ENCODE measurements at regions not wholly inside any gene's neighbourhood (a gene's known extent, or its start where the extent isn't known, plus 50 kb on each side); places are given as distances from the start of the nearest gene placed in this dataset.

DNA sequence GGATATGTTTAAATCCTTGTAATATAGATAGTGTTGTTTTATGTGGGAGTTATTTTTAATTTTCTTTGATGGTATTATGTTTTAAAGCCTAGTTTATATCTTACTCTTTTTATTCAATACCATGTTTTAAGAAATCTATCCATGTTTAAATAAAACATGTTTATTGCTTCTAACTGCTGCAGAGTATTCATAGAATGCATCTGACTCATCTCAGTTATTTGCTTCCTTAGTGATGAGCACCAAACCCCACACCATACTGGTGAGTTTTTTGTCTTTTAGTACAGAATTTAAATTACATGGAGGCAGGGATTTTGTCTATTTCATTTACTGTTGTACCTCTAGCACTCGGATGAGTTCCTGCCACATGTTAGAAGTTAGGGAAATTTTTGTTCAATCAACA lies 209.2 kb downstream of the NSUN3 start:
- Histone ChIP-seq H3K27me3 (no peaks in the 10 kb centered on the region), H3K4me1 (no peaks in the 10 kb centered on the region), H3K27ac (no peak overlapping the region), H3K36me3 (no peaks in the 10 kb centered on the region), H3K4me3 (no peak overlapping the region), H3K9me3 (no peaks in the 10 kb centered on the region)
- intact Hi-C loops (cut with DNase I; ENCODE audit: low total_unique reads), result no loop called here
- no peak for DNase-seq
- TF ChIP-seq POLR2A (IDR thresholded peaks at IDR 0.05), result no peak
- TF ChIP-seq, protein P1, sequence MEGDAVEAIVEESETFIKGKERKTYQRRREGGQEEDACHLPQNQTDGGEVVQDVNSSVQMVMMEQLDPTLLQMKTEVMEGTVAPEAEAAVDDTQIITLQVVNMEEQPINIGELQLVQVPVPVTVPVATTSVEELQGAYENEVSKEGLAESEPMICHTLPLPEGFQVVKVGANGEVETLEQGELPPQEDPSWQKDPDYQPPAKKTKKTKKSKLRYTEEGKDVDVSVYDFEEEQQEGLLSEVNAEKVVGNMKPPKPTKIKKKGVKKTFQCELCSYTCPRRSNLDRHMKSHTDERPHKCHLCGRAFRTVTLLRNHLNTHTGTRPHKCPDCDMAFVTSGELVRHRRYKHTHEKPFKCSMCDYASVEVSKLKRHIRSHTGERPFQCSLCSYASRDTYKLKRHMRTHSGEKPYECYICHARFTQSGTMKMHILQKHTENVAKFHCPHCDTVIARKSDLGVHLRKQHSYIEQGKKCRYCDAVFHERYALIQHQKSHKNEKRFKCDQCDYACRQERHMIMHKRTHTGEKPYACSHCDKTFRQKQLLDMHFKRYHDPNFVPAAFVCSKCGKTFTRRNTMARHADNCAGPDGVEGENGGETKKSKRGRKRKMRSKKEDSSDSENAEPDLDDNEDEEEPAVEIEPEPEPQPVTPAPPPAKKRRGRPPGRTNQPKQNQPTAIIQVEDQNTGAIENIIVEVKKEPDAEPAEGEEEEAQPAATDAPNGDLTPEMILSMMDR (IDR thresholded peaks at IDR 0.05), result no peak

DNA sequence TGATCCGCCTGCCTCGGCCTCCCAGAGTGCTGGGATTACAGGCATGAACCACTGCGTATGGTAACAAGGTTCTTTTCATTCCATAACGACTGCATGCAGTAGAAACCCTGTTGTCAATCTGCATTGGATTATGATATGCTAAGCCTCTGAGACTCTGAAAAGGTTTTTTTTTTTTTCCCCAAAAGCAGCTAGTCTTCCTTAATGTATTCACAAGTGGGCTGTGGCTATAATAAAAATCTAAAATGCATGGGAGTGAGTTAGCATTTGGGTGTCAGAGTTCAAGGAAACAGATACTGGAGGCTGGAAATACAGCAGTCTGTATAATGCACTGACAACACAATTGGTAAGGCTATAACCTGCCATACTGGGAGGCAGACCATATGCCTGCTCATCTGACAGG lies 218.1 kb downstream of the NSUN3 start:
- TF ChIP-seq, protein P1 (IDR thresholded peaks at IDR 0.05), result no peak
- TF ChIP-seq POLR2A (IDR thresholded peaks at IDR 0.05), result no peak
- H3K4me1 ChIP-seq, result no peaks in the 10 kb centered on the region
- no peak overlapping the region for H3K4me3 ChIP-seq
- no peaks in the 10 kb centered on the region for H3K9me3 ChIP-seq
- H3K27ac ChIP-seq, result no peak overlapping the region
- DNase-seq, result no peak
- no peaks in the 10 kb centered on the region for H3K36me3 ChIP-seq
- no peaks in the 10 kb centered on the region for H3K27me3 ChIP-seq
- intact Hi-C loops (cut with DNase I; ENCODE audit: low total_unique reads), result no loop called here

DNA sequence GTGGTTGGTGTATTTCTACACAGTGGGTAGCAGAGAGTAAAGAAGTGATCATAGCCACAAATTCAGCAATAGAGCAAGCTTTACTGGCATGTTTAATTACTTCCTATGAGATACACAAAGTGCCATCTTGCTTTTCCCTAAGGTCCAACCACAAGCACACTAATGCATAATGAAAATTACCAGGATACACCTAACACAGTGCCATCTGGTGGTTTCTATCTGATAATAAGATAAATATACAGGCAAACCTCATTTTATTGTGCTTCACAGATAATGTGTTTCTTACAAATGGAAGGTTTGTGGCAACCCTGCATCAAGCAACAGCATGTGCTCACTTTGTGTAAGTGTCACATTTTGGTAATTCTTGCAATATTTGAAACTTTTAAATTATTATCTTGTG lies 223.0 kb downstream of the NSUN3 start:
- H3K27ac ChIP-seq, result no peak overlapping the region
- H3K27me3 ChIP-seq, result no peaks in the 10 kb centered on the region
- no peaks in the 10 kb centered on the region for H3K9me3 ChIP-seq
- intact Hi-C loops (cut with DNase I; ENCODE audit: low total_unique reads), result no loop called here
- TF ChIP-seq, protein P1 (IDR thresholded peaks at IDR 0.05), result no peak
- H3K4me3 ChIP-seq, result no peak overlapping the region
- H3K4me1 ChIP-seq, result no peaks in the 10 kb centered on the region
- H3K36me3 ChIP-seq, result no peaks in the 10 kb centered on the region
- DNase-seq, result no peak

DNA sequence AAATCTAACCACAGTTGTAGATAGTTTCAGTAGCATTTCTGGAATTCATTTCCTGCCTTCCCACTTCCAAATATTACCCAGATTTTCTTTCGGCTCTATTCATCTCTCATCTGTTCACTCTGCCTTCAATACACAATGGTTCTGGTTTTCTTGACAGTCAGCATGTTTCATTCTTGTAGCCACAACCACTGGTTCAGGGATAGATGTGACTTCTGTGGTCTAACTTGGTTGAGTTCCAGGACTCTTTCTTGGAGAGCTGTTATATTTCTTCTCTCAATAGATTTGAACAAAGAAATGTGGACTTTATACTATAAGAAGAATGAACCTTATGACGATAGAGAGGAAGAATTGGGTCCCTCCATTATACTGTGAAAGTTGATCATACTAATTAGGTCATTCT lies 228.8 kb downstream of the NSUN3 start:
- no peak overlapping the region for H3K27ac ChIP-seq
- H3K9me3 ChIP-seq, result no peaks in the 10 kb centered on the region
- no peak overlapping the region for H3K4me3 ChIP-seq
- H3K36me3 ChIP-seq, result no peaks in the 10 kb centered on the region
- H3K27me3 ChIP-seq, result no peaks in the 10 kb centered on the region
- intact Hi-C loops (cut with DNase I; ENCODE audit: low total_unique reads), result no loop called here
- H3K4me1 ChIP-seq, result no peaks in the 10 kb centered on the region
- TF ChIP-seq, protein P1 (IDR thresholded peaks at IDR 0.05), result no peak
- TF ChIP-seq POLR2A (IDR thresholded peaks at IDR 0.05), result no peak
- DNase-seq, result no peak

DNA sequence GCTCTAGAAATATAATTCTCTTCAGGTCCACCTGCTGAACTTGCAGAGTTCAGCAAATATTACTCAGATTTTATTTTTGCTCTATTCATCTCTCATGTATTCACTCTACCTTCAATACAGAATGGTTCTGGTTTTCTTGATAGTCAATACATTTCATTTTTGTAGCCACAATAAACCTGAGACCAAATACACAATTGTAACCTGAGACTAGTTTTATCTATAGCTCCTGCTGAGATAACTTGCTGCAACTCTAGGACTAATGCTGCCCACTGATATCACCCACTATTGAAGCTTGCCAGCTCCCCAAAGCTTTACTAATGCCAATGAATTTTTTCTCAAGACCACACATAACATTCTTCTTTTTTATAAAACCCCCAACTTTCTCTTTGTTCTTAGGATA lies 229.3 kb downstream of the NSUN3 start:
- Histone ChIP-seq H3K27me3 (no peaks in the 10 kb centered on the region), H3K4me1 (no peaks in the 10 kb centered on the region), H3K27ac (no peak overlapping the region), H3K4me3 (no peak overlapping the region), H3K9me3 (no peaks in the 10 kb centered on the region), H3K36me3 (no peaks in the 10 kb centered on the region)
- DNase-seq, result no peak
- TF ChIP-seq, protein P1 (IDR thresholded peaks at IDR 0.05), result no peak
- TF ChIP-seq POLR2A (IDR thresholded peaks at IDR 0.05), result no peak
- intact Hi-C loops (cut with DNase I; ENCODE audit: low total_unique reads), result no loop called here
